ENCODE measurements at regions not wholly inside any gene's neighbourhood (a gene's known extent, or its start where the extent isn't known, plus 50 kb on each side); places are given as distances from the start of the nearest gene placed in this dataset.

- Histone ChIP-seq H3K36me3 (no peaks in the 10 kb centered on the region), H3K27me3 (no peaks in the 10 kb centered on the region), H3K4me3 (no peak overlapping the region), H3K27ac (no peak overlapping the region), H3K4me1 (no peaks in the 10 kb centered on the region), H3K9me3 (no peaks in the 10 kb centered on the region)
- WGBS, 2 donors, result 55 to 62% methylated on average over 7 of the region's 7 CpGs
- TF ChIP-seq POLR2A (IDR thresholded peaks at IDR 0.05) (no peak), CTCF (IDR thresholded peaks at IDR 0.05) (no peak), EP300 (IDR thresholded peaks at IDR 0.05) (no peak)
- no peak for DNase-seq (ENCODE audit: low spot score in 2 of 2)
These were observed 631.9 kb downstream of the PSAT1 start for GRCh38 chr9:78928625-78929405.

GRCh38 chr9:78930281-78930680 lies 633.4 kb downstream of the PSAT1 start:
- Histone ChIP-seq H3K27me3 (no peaks in the 10 kb centered on the region), H3K4me3 (no peak overlapping the region), H3K9me3 (no peaks in the 10 kb centered on the region), H3K27ac (no peak overlapping the region), H3K36me3 (no peaks in the 10 kb centered on the region), H3K4me1 (no peaks in the 10 kb centered on the region)
- TF ChIP-seq POLR2A (IDR thresholded peaks at IDR 0.05) (no peak), CTCF (IDR thresholded peaks at IDR 0.05) (no peak), EP300 (IDR thresholded peaks at IDR 0.05) (no peak)
- DNase-seq (ENCODE audit: low spot score in 2 of 2), result no peak
- 75 to 76% methylated on average over 2 of the region's 2 CpGs for whole genome bisulfite sequencing, 2 donors

GRCh38 chr9:78932849-78933627 lies 636.1 kb downstream of the PSAT1 start:
- Histone ChIP-seq H3K27ac (no peak overlapping the region), H3K9me3 (no peaks in the 10 kb centered on the region), H3K4me3 (no peak overlapping the region), H3K27me3 (no peaks in the 10 kb centered on the region), H3K36me3 (no peaks in the 10 kb centered on the region), H3K4me1 (no peaks in the 10 kb centered on the region)
- DNase-seq (ENCODE audit: low spot score in 2 of 2), result no peak
- WGBS, 2 donors, result 66 to 83% methylated on average over 4 of the region's 4 CpGs
- TF ChIP-seq EP300 (IDR thresholded peaks at IDR 0.05) (no peak), CTCF (IDR thresholded peaks at IDR 0.05) (no peak), POLR2A (IDR thresholded peaks at IDR 0.05) (no peak)

- TF ChIP-seq POLR2A (IDR thresholded peaks at IDR 0.05), result no peak
- TF ChIP-seq EP300 (IDR thresholded peaks at IDR 0.05), result no peak
- no peak for TF ChIP-seq CTCF (IDR thresholded peaks at IDR 0.05)
- no peak overlapping the region for H3K27ac ChIP-seq
- H3K9me3 ChIP-seq, result no peaks in the 10 kb centered on the region
- H3K4me3 ChIP-seq, result no peak overlapping the region
- no peak for DNase-seq (ENCODE audit: low spot score in 2 of 2)
- no peaks in the 10 kb centered on the region for H3K36me3 ChIP-seq
- no peaks in the 10 kb centered on the region for H3K4me1 ChIP-seq
- no peaks in the 10 kb centered on the region for H3K27me3 ChIP-seq
- 80 to 92% methylated on average over 1 of the region's 1 CpG for WGBS, 2 donors
These were observed 636.9 kb upstream of the TLE4 start for GRCh38 chr9:78934880-78935279.

- no peak overlapping the region for H3K4me3 ChIP-seq
- 76 to 85% methylated on average over 4 of the region's 4 CpGs for WGBS, 2 donors
These were observed 632.9 kb upstream of the TLE4 start for GRCh38 chr9:78938821-78939220.

More at GRCh38 chr9:78938821-78939220, 632.9 kb upstream of the TLE4 start:
- no peaks in the 10 kb centered on the region for H3K9me3 ChIP-seq
- TF ChIP-seq EP300 (IDR thresholded peaks at IDR 0.05) (no peak), POLR2A (IDR thresholded peaks at IDR 0.05) (no peak), CTCF (IDR thresholded peaks at IDR 0.05) (no peak)
- no peaks in the 10 kb centered on the region for H3K27me3 ChIP-seq
- DNase-seq (ENCODE audit: low spot score in 2 of 2), result no peak
- H3K27ac ChIP-seq, result no peak overlapping the region
- no peaks in the 10 kb centered on the region for H3K36me3 ChIP-seq
- no peaks in the 10 kb centered on the region for H3K4me1 ChIP-seq
